Naive B cell (primary cell): ENCODE measurements at regions not wholly inside any gene's neighbourhood (a gene's known extent, or its start where the extent isn't known, plus 50 kb on each side); places are given as distances from the start of the nearest gene placed in this dataset.

Experiments
- ATAC-seq, 2 donors: fragments of 150-1000 bp; cut with Tn5 transposase; 2 replicates each; pipeline ENCODE4 v1.10.0; 2021; ENCODE audit warnings: low read depth in 2 of 2, mild to moderate bottlenecking in 2 of 2, moderate library complexity in 2 of 2
- DNase-seq: peaks from one replicate; pipeline ENCODE4 v3.0.0; 2022
- H3K27ac Mint-ChIP-seq, 6 donors: one replicate each; pipeline ENCODE4 v1.8.0; 2020 to 2022; ENCODE audit warnings: mild to moderate bottlenecking in 6 of 6, mixed read lengths in 6 of 6, moderate library complexity in 5 of 6, inconsistent platforms in 2 of 6
- H3K27me3 Mint-ChIP-seq, 3 donors: one replicate each; pipeline ENCODE4 v1.8.0; 2021 to 2022; ENCODE audit warnings: mixed read lengths in 3 of 3, mild to moderate bottlenecking in 1 of 3
- H3K36me3 Mint-ChIP-seq, 2 donors: one replicate each; pipeline ENCODE4 v1.8.0; 2020 to 2022; ENCODE audit warnings: mixed read lengths in 2 of 2, inconsistent platforms in 1 of 2, mild to moderate bottlenecking in 1 of 2
- H3K4me1 Mint-ChIP-seq, 3 donors: one replicate each; pipeline ENCODE4 v1.8.0; 2020 to 2022; ENCODE audit warnings: mixed read lengths in 3 of 3, inconsistent platforms in 1 of 3, mild to moderate bottlenecking in 1 of 3, moderate library complexity in 1 of 3
- H3K4me3 Mint-ChIP-seq, 8 donors: one replicate each; pipeline ENCODE4 v1.8.0; 2020 to 2022; ENCODE audit warnings: mild to moderate bottlenecking in 8 of 8, mixed read lengths in 8 of 8, moderate library complexity in 8 of 8, inconsistent platforms in 2 of 8
- H3K9me3 Mint-ChIP-seq, 7 donors: one replicate each; pipeline ENCODE4 v1.8.0; 2020 to 2022; ENCODE audit warnings: mixed read lengths in 7 of 7, mild to moderate bottlenecking in 5 of 7, inconsistent platforms in 2 of 7, moderate library complexity in 1 of 7

DNA sequence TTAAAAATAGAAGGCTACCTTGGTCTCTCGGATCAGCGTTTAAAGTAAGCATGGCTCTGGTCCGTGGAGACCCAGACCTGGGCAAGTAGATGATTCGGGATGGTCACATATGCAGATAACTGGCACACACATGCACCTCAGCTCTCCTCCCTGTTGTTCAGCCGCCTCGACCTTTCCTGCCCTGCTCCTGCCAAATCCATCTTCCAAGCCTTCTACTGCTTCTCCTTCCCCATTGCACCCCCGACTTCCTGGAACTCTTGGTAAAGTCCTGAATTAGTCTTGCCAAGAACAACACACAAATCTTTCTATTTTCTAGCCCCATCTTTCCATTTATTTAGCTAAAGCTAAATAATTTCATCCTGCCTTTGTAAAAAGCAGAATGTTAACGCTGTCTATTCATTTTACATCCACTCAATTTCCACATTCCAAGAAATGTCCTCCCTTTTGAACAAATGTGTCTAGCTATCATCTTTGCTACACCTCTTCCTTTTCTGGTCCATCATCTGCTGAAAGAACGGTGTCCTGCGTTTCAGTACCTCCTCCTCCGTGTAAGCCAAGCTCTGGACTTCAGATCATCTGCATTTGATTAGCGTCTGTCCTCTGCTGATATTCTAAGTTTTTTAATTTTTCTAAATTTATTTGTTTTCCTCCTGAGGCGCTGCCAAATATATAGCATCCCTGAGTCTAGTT is 92.5 kb downstream of the ZIC5 start:
- DNase-seq (no peak), ATAC-seq (no peak)
- H3K9me3 Mint-ChIP-seq: peaks cover 0 to 2% (median 0%) of the 10 kb centered on the region in 7 donors
- H3K4me3 Mint-ChIP-seq: no peak overlapping the region
- H3K27ac Mint-ChIP-seq: no peak overlapping the region
- H3K36me3 Mint-ChIP-seq: no peaks in the 10 kb centered on the region
- no peaks in the 10 kb centered on the region for H3K27me3 Mint-ChIP-seq
- H3K4me1 Mint-ChIP-seq: peaks cover 13 to 20% (median 16%) of the 10 kb centered on the region in 3 donors

DNA sequence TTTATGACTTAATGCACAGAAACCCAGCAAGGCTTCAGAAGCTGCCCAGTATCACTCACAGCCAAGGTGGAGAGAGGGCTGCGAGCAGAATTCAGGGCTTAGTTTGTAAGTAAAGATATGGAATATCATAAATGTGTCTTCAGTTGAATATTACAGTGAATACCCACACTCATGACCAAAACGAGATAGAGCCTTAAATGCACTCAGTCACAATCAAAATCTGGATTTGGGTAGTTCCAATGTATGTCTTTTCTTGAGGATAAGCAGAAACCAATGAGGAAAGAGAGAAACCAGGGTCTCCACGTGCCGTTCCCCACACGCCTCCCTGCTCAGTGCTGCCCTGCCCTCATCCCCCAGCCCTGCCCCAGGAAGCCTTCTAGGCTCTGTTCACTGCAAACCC is 94.9 kb downstream of the ZIC5 start:
- Mint-ChIP-seq H3K4me3 (no peak overlapping the region), H3K9me3 (no peaks in the 10 kb centered on the region), H3K4me1 (peaks cover 0 to 2% (median 0%) of the 10 kb centered on the region in 3 donors), H3K27ac (no peak overlapping the region), H3K36me3 (peaks cover 0 to 3% of the 10 kb centered on the region in 2 donors), H3K27me3 (no peaks in the 10 kb centered on the region)
- DNase-seq (no peak), ATAC-seq (no peak)

DNA sequence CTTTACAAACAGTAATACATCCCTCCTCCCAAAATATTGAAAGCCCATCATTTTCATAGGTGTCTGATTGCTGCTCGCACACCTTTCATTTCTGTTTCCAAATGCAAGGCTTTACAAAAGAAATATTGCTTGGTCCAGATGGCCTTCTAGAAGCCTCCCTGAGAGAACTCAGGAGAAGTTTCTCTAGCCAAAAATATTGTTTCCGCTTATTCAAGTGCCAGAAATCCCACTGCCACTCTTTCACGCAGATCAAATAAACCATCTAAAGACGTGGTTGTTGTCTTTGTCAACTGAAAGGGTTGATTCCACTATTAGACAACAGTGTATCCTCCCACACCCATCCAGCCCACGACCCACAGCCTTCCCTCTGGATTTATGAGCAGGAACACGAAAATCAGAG is 96.2 kb downstream of the ZIC5 start:
- H3K9me3 Mint-ChIP-seq: no peaks in the 10 kb centered on the region
- H3K4me3 Mint-ChIP-seq: no peak overlapping the region
- DNase-seq (no peak), ATAC-seq (no peak)
- peaks cover 0 to 3% of the 10 kb centered on the region in 2 donors for H3K36me3 Mint-ChIP-seq
- H3K27me3 Mint-ChIP-seq: no peaks in the 10 kb centered on the region
- H3K27ac Mint-ChIP-seq: no peak overlapping the region
- H3K4me1 Mint-ChIP-seq: peaks cover 5 to 11% (median 9%) of the 10 kb centered on the region in 3 donors

DNA sequence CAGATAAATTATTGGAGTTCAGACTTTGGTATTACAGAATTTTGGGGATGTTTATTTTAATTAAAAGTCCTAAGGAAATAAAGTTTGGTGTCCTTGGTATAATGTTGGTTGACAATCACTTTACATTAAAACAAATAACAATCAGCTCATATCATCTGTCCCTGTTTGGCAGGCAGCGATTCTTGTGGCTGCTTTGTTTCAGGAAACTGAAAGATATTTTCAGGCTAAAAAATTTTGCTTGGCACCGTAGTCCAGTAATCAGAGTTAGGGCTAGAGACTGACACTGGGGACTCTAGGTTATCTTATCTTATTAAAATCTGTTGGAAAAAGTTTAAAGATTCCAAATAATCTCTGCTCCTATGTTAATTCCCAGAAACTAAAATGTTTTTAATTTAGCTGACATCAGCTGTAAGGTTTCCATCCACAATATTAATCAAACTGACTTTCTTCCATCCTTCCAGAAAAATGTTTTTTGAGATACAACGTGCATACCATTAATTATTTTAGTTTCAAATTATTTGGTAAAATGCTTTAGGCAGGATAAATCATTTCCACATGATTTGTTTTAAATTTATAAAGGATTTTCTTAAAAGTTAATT is 97.6 kb downstream of the ZIC5 start:
- no peak for ATAC-seq
- no peak overlapping the region for H3K27ac Mint-ChIP-seq
- no peak for DNase-seq

DNA sequence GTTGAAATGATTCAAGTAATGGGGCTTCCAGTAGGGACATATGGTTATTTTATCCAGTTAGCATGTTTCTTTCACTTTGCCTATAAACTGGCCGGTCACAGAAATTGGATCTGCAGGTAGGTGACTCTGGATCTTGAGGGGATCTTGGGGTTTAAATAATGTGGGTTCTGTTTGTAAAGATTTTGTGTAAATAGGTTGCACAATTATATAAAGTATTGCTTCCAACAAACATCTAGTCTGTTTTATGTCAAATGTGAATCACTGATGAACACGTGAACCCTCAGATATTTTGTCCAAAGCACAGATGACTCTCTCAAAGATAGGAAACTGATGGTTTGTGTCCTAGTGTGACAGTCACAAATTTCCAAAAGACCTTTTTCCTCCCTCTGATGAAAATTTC is 98.4 kb downstream of the ZIC5 start:
- no peaks in the 10 kb centered on the region for H3K9me3 Mint-ChIP-seq

More for the DNA sequence above, 97.6 kb downstream of the ZIC5 start:
- Mint-ChIP-seq H3K27me3 (no peaks in the 10 kb centered on the region), H3K4me3 (no peak overlapping the region), H3K36me3 (peaks cover 0 to 6% of the 10 kb centered on the region in 2 donors), H3K9me3 (no peaks in the 10 kb centered on the region), H3K4me1 (peaks cover 5 to 11% (median 9%) of the 10 kb centered on the region in 3 donors)

DNA sequence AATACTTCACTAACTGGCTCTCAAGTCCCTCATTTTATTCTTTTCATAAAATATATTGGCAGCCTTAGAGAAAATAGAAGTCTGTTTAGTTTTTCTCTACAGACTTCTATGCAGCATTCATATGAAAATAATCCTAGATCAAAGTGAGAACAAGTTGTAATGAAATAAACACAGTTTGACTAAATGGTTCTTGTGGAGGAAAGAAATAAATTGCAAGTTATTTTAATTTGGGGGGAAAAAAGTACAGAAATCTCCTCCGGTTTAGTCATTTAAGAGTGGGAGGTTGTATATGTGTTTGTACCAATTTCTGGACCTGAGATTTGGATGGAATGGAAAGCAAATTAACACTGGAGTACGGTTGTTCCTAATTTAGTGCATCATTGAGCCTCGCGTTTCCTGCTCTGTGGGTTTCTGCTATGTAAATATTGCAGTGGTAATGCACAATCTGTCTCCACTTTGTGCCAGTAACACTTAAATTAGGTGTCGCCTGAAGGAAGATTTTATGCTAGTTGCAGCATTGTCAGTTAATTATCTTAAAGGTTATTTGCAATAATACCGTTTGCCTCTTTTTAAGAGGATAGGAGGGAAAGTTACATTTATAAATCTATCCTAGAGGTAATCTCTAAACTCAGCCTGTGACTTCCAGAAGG is 100.2 kb downstream of the ZIC5 start:
- DNase-seq: no peak
- H3K36me3 Mint-ChIP-seq: peaks cover 14 to 15% of the 10 kb centered on the region in 2 donors
- H3K9me3 Mint-ChIP-seq: no peaks in the 10 kb centered on the region
- peaks cover 5 to 11% (median 9%) of the 10 kb centered on the region in 3 donors for H3K4me1 Mint-ChIP-seq
- H3K27ac Mint-ChIP-seq: peak overlapping the region in 2 of 6 donors; percentile 16 to 66
- H3K4me3 Mint-ChIP-seq: no peak overlapping the region
- ATAC-seq: no peak
- no peaks in the 10 kb centered on the region for H3K27me3 Mint-ChIP-seq

More for the DNA sequence above, 98.4 kb downstream of the ZIC5 start:
- no peak overlapping the region for H3K4me3 Mint-ChIP-seq
- DNase-seq (no peak), ATAC-seq (no peak)
- peaks cover 0 to 8% of the 10 kb centered on the region in 2 donors for H3K36me3 Mint-ChIP-seq
- no peaks in the 10 kb centered on the region for H3K27me3 Mint-ChIP-seq
- H3K4me1 Mint-ChIP-seq: peaks cover 5 to 11% (median 9%) of the 10 kb centered on the region in 3 donors
- H3K27ac Mint-ChIP-seq: no peak overlapping the region

DNA sequence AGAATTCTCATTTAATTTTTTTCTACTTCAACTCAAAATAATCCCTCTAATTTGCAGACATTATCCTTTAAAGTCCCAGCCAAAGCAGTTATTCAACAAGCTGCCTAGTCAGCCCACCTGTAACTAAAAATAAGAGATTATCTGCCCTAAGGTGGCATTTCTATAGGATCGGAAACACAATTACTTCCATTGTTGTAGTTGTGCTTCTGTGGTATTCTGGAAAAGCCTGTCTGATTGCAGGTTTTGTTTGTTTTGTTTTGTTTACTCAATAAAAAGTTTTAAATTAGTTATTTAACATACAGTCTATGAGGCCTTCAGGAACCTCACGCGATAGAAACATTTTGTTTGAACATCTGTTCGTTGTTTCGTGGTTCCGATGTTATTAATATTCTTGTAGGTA is 101.0 kb downstream of the ZIC5 start:
- no peak for ATAC-seq
- H3K4me1 Mint-ChIP-seq: peaks cover 5 to 11% (median 9%) of the 10 kb centered on the region in 3 donors
- H3K9me3 Mint-ChIP-seq: peaks cover 0 to 2% (median 0%) of the 10 kb centered on the region in 7 donors
- no peak overlapping the region for H3K4me3 Mint-ChIP-seq
- H3K27me3 Mint-ChIP-seq: no peaks in the 10 kb centered on the region
- H3K27ac Mint-ChIP-seq: peak overlapping the region in 1 of 6 donors; percentile 47
- DNase-seq: no peak
- peaks cover 14 to 24% of the 10 kb centered on the region in 2 donors for H3K36me3 Mint-ChIP-seq

DNA sequence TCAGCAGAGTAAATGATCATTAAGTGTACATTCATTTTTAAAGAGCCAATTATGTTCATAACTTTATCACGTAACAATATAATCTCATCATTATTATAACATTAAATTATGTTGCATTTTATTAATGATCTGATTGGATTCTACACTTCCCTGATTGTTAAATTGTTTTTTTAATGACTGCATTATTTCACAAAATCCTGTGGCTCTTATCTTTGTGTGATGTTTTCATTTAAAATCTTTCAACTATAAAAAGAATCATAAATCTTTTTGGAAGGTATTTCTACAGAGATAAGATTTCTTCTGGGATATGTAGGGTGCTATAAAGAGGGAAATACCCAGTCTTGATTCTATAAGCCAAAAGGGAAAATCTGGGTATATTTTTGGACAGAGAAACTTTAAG is 101.7 kb downstream of the ZIC5 start:
- Mint-ChIP-seq H3K4me1 (peaks cover 5 to 11% (median 9%) of the 10 kb centered on the region in 3 donors), H3K27me3 (no peaks in the 10 kb centered on the region), H3K9me3 (peaks cover 0 to 2% (median 0%) of the 10 kb centered on the region in 7 donors), H3K36me3 (peaks cover 14 to 27% of the 10 kb centered on the region in 2 donors), H3K27ac (no peak overlapping the region), H3K4me3 (no peak overlapping the region)
- ATAC-seq: no peak
- no peak for DNase-seq

DNA sequence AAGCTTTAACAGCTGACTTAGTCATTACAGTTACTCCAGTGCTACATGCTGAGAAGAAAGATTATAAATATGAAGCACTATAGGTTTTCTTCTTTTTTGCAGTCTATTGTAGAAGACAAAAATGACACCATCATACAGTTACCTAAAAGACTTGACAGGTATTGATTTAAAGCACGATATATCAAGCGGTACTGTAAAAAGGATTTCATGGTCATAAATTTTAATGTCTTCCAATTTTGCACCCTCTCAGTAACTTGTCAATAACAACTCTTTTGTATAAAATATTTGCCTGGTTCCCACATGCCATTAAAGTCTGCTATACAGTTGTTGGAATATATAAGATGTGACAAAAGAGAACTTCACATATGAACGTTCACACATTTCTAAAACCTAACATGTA is 102.8 kb downstream of the ZIC5 start:
- ATAC-seq (no peak), DNase-seq (no peak)
- no peak overlapping the region for H3K4me3 Mint-ChIP-seq
- no peaks in the 10 kb centered on the region for H3K27me3 Mint-ChIP-seq
- H3K36me3 Mint-ChIP-seq: peaks cover 14 to 27% of the 10 kb centered on the region in 2 donors
- no peak overlapping the region for H3K27ac Mint-ChIP-seq
- H3K9me3 Mint-ChIP-seq: peaks cover 0 to 2% (median 0%) of the 10 kb centered on the region in 7 donors
- peaks cover 5 to 11% (median 9%) of the 10 kb centered on the region in 3 donors for H3K4me1 Mint-ChIP-seq

DNA sequence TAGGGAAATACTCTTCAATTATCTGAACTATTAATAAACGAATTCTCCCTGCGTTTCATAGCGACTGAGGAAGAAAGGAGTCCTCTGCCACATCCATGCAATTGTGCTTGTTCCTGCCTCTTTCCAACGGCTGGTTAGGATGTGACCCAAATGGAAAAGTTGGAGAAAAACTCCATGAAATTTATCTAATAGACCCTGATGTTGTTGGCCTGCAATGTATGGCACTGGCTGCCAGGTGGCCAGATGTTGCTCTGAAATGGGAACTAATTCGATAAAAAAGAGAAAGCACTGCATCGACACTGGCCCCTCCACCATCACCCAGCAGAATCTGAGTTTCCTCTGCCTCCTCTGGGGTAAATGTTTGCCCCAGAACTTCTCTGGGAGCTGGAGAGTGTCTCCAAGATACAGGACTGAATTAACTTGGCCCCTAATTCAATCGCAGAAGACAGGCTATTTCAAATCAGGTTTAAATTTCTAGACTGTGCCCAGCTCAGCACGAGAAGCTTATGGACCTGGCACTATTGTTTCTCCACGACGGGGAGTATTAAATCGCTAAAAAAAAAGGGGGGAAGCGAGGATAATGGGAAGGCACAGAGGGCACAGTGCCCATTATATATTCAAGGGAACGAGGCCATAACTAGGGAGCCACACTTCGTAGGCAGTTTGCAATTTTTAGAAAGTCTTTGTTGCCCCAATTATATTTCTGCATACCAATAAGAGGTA is 103.9 kb downstream of the ZIC5 start:
- H3K4me3 Mint-ChIP-seq: no peak overlapping the region
- H3K27ac Mint-ChIP-seq: no peak overlapping the region
- peaks cover 14 to 28% of the 10 kb centered on the region in 2 donors for H3K36me3 Mint-ChIP-seq
- peaks cover 0 to 2% (median 0%) of the 10 kb centered on the region in 7 donors for H3K9me3 Mint-ChIP-seq
- ATAC-seq (no peak), DNase-seq (no peak)
- H3K4me1 Mint-ChIP-seq: peaks cover 5 to 11% (median 9%) of the 10 kb centered on the region in 3 donors
- H3K27me3 Mint-ChIP-seq: no peaks in the 10 kb centered on the region

DNA sequence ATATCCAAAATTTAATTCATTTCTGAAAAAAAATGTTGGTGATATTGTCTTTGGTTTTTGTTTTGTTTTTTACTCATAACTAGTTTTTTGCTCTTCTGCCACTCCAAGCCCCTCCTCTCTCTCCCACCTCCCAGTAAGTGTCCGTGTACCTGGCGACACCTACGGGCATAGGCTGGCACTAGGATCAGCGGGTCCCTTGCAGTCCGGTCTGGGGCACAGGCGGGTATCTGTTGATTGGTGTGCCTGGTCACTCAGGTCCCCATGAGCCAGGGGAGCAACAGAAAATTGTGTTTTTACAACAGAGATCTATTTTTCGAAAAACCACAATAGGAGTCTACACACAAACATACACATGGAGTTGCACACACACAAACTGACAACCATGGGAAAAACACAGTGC is 104.8 kb downstream of the ZIC5 start:
- H3K27ac Mint-ChIP-seq: no peak overlapping the region
- no peaks in the 10 kb centered on the region for H3K27me3 Mint-ChIP-seq
- peaks cover 14 to 28% of the 10 kb centered on the region in 2 donors for H3K36me3 Mint-ChIP-seq

DNA sequence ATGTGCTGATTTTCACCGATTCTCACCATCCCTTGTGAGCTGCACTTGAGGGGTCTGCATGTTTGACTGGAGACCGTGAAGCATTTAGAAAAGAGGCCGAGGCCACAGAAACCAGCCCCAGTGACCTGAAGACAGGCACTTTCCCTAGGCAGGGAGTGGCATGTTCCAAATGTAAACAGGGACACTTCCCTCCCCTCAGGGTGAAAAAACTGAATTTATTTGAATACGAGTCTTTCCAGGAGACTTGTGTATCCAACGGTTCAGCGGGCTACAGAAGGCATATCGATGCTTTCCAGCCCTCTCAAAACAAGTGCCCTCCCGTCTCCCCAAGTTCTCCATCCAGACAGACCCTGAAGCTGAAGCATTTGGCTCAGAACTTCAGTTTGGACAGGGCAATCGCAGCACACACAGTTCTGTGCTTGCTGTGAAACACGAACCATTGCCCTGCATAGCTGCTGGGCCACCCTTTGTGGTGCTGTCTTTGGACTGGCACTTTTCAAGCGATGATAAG is 106.1 kb downstream of the ZIC5 start:
- H3K4me3 Mint-ChIP-seq: no peak overlapping the region
- H3K27me3 Mint-ChIP-seq: no peaks in the 10 kb centered on the region
- no peak overlapping the region for H3K27ac Mint-ChIP-seq
- ATAC-seq: no peak
- H3K4me1 Mint-ChIP-seq: no peaks in the 10 kb centered on the region
- no peak for DNase-seq
- H3K9me3 Mint-ChIP-seq: peaks cover 0 to 2% (median 0%) of the 10 kb centered on the region in 7 donors
- H3K36me3 Mint-ChIP-seq: peaks cover 14 to 28% of the 10 kb centered on the region in 2 donors

More for the DNA sequence above, 104.8 kb downstream of the ZIC5 start:
- Mint-ChIP-seq H3K4me3 (no peak overlapping the region), H3K9me3 (peaks cover 0 to 2% (median 0%) of the 10 kb centered on the region in 7 donors), H3K4me1 (peaks cover 5 to 9% (median 9%) of the 10 kb centered on the region in 3 donors)
- DNase-seq: no peak
- no peak for ATAC-seq

DNA sequence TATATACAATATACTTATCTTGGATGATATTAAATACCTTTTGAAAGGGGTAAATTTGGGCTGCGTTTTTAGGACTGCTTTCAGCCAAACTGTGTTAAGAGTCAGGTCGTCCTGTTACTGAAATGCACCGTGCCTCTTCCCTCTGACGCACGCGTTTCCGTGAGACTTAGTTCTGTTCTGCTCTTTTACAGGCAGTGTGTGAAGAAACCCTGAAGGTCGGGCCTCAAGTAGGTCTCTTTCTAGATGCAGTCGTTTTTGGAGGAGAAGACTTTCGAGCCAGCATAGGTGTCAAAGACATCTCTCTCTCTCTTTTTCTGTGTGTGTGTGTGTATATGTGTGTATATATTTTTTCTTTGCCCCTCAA is 107.0 kb downstream of the ZIC5 start:
- H3K9me3 Mint-ChIP-seq: peaks cover 0 to 2% (median 0%) of the 10 kb centered on the region in 7 donors
- H3K27me3 Mint-ChIP-seq: no peaks in the 10 kb centered on the region
- no peak for ATAC-seq
- no peak overlapping the region for H3K27ac Mint-ChIP-seq
- no peak overlapping the region for H3K4me3 Mint-ChIP-seq
- no peak for DNase-seq
- no peaks in the 10 kb centered on the region for H3K4me1 Mint-ChIP-seq
- H3K36me3 Mint-ChIP-seq: peaks cover 17 to 31% of the 10 kb centered on the region in 2 donors
